ENCODE measurements at regions not wholly inside any gene's neighbourhood (a gene's known extent, or its start where the extent isn't known, plus 50 kb on each side); places are given as distances from the start of the nearest gene placed in this dataset.
"Not testable (repeated sequence)": the region's sequence is repeated elsewhere in the genome, so short reads cannot be mapped to it uniquely, and the experiment has no call there.

DNA sequence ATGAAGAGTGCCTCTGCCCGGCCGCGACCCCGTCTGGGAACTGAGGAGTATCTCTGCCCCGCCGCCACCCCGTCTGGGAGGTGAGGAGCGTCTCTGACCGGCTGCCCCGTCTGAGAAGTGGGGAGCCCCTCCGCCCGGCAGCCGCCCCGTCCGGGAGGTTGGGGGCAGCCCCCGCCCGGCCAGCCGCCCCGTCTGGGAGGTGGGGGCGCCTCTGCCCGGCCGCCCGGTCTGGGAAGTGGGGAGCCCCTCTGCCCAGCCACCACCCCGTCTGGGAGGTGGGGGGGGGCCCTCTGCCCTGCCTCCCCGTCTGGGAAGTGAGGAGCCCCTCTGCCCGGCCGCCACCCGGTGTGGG lies 1251.9 kb downstream of the BRINP3 start:
- DNase-seq (ENCODE audit: low spot score), result not testable (repeated sequence)

DNA sequence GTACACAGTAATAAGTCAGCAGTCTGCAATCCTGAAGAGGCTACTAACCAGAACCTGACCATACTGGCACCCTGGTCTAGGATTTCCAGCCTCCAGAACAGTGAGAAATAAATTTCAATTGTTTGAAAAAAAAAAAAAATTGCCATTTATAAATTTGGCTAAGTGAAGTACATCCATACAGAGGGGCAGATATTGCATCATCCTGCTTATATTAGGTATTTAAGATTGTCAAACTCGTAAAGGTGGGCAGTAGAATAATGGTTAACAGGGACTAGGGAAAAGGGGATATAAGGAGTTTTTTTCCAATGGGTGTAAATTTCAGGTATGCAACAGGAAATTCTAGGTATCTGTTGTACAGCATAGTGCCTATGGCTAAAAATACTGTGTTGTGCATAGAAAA lies 1250.9 kb downstream of the BRINP3 start:
- DNase-seq (ENCODE audit: low spot score), result no peak

DNA sequence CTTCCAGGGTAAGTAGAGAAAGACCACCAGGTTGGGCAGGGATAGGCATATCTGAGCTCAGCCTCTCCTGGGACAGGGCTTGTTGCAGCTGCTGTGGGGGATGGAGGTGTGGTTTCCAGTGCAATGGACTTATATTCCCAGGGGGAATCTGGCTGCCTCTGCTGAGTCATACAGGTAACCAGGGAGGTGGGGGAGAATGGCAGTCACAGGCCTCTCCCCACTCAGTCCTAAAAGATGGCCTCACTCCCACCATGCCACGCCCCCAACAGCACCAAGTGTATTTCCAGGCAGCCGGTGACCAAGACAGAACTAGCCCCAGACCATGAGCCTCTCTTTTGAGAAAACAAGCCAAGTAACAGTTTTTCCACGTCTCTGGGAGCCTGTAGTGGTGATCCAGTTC lies 1240.7 kb downstream of the BRINP3 start:
- no peak for DNase-seq (ENCODE audit: low spot score)

DNA sequence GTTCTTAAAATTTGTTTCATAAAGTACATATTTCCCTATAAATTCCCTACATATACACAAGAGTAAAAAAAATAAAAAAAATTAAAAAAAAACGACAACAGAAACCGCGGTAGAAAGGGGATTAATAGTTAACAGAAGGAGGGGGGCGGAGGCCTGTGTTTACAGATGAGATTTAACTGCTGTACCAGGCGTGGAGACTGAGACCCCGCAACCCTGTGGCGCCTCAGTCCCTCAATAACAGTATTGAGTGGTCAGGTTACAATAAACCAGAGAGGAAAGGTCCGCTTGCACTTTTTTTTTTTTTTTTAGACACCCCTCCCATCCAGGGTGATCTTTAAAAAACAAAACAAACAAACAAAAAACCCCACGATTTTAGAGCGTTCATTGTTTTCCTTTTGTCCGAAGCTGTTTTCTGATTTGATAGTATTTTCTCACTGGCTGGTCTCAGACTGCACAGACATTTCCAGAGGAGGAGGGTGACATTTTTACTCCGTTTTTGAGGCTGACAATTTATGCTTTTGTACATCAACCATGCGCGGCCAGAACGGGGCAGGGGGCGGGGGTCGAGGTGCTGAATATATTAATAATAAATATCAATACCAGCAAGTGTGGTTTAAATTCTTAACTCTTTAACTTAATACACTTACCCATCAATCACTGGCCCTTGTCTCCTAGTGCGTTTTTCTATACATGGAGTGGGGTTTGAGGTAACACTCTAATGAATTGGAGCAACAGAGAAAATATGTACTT lies 1223.9 kb downstream of the BRINP3 start:
- DNase-seq (ENCODE audit: low spot score), result no peak

DNA sequence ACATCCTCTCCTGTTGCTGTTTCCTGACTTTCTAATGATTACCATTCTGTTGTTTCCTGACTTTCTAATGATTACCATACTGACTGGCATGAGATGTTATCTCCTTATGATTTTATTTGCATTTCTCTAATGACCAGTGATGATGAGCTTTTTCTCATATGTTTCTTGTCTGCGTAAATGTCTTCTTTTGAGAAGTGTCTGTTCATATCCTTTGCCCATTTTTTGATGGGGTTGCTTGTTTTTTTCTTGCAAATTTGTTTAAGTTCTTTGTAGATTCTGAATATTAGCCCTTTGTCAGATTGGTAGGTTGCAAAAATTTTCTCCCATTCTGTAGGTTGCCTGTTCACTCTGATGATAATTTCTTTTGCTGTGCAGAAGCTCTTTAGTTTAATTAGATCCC lies 1216.5 kb downstream of the BRINP3 start:
- DNase-seq (ENCODE audit: low spot score), result not testable (repeated sequence)

DNA sequence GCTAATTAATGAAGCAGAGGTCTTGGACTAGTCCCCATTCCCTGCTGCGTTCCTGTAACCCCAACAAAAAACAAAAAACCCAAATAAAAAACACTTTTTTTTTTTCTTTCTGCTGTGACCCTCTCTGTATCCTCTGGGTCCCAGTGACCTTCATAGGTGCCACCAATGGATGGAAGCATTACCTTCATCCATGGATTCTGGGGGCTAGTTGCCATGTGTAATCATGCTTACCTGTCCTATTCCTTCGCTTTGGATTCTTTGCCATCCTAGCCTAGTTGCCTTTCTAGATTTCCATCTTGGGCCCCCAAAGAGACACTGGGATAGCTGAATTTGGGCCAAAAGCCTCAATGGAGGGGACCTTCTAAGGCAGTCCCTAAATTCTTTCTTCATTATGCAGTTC lies 1208.7 kb downstream of the BRINP3 start:
- no peak for DNase-seq (ENCODE audit: low spot score)

DNA sequence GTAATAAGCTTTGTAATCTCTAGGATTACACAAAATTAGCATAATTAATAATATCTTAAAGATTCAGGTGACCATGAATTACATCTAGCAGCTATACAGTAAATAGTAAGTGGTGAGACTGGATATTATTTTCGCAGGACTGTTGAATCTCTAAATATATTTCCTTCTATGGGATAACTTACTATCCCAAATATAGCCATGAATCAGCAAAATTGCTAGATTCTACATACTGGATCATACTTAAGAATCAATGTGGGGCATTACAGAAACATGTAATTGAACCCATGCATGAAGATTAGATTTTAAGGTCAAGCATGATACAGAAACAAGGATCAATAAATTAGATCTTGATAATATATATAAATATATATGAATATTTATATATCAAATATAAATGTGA lies 1203.4 kb downstream of the BRINP3 start:
- DNase-seq (ENCODE audit: low spot score), result no peak

DNA sequence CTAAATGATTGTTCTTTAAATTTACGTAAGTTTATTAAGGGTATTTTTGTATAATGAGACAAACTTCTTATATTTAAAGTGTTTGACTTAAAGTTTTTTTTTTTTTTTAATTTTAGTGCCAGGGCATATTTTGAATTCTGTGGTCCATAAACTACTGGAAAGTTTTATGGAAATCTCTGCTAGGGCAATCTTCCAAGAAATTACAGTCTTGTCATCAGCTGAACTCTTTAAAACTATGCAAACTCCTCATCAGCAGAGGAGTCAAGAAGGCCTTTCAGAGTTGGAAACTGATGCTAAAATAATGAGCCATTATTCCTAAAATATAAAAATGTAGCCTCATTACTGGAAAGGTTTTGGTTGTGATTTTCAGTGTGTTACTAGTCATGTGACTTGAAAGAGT lies 1201.9 kb downstream of the BRINP3 start:
- DNase-seq (ENCODE audit: low spot score), result no peak

DNA sequence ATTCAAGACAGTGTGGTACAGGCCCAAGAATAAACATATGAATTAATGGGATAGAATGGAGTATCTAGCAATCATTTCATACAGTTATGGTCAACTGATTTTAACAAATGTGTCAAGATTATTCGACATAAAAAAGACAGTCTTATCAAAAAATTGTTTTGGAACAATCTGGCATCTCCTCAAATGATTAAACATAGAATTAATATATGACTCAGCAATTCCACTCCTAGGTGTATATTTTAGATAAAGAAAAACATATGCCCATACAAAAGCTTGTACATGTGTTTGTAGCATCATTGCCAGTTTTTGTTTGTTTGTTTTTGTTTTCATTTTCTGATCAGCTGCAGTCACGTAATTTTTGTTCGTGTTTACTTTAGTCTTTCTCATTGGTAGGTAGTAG lies 1188.3 kb downstream of the BRINP3 start:
- DNase-seq (ENCODE audit: low spot score), result no peak

DNA sequence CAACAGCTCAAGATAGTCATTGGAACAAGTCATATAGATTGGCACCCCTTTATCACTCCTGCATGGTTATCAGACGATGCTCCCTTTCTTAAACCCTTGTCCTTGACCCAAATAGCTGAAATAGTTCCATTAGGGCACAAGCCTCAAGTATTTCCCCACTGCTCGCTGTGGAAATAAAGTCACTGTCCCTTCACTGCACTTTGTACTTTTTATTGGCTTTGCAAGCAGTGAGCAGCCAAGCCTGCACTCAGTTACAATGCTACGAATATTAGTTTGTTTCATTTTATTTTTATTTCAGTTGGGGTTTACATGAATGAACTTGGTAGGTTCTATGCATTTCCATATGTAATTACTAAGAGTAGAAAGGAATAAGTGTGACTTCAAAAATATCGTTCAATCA lies 1176.4 kb downstream of the BRINP3 start:
- no peak for DNase-seq (ENCODE audit: low spot score)

DNA sequence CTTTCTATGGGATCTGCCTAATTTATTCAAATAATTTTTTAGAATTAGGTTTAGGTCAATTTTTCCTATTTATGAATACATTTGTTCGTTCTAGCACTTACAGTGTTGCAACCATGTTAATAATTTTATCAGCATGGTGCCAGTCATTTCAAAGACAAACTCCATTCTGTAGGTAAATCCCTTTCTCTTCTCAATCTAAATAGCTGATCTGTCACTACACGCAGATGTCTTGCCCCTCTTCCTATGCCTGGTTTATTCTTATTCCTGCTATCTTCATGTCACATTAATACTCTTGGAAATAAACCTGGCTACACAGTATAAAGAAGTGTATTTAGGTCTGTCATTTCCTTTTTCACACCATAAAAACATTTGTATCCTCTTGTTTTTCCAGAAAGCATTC lies 1172.4 kb downstream of the BRINP3 start:
- no peak for DNase-seq (ENCODE audit: low spot score)

DNA sequence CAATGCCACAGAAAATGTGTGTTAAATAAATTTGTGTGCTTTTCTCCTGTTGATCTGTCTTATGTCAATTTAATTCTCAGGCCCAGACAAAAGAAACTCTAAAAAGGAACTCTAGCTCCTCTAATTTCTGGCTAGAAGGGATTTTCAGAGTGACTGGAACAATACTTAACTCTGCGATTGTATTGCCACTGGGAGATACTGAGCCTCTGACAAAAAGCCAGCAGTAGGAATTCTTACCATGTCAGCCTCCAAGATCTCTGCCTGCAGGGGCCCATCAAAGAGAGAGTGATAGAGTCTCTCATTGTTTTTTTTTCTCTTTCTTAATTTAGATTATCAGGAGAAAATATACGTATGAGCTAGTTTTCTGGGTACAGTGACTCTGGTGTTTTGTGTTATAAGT lies 1165.7 kb downstream of the BRINP3 start:
- no peak for DNase-seq (ENCODE audit: low spot score)

DNA sequence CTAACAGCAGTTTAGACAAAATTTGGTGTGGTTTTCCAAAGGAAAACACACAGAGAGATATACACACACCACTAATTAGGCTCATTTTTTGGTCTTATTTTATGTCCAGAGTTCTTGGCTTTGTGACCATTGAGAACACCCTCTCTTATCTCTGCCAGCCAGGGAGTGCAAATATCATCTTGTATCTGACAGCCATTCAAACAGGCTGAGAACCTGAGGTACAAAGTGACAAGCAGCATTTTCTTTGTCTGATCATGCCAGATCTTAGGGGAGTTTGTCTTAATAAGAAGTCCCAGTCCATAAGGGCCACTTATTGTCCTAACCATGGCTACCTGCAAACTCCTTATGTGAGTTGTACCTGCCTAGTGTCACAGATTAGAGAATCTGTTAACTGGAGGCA lies 1165.2 kb downstream of the BRINP3 start:
- DNase-seq (ENCODE audit: low spot score), result no peak

DNA sequence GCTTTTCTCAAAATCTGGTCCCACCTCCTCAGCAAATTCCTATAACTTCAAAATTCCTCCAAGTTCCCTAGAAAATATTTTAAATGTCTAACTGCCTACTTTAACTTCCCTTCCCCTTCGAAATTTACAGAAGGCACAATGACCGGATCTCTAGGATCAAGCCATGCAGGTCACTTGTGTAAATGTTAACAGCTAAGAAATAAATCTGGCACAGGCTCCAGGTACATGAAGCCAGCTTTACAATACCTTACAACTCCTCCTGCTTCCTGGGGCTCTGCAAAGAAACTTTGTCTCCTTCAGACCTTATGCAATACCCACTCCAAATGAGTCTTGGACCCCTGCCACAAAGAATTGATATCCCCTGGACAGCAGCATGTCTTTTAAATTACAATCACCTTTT lies 1164.2 kb downstream of the BRINP3 start:
- DNase-seq (ENCODE audit: low spot score), result no peak

DNA sequence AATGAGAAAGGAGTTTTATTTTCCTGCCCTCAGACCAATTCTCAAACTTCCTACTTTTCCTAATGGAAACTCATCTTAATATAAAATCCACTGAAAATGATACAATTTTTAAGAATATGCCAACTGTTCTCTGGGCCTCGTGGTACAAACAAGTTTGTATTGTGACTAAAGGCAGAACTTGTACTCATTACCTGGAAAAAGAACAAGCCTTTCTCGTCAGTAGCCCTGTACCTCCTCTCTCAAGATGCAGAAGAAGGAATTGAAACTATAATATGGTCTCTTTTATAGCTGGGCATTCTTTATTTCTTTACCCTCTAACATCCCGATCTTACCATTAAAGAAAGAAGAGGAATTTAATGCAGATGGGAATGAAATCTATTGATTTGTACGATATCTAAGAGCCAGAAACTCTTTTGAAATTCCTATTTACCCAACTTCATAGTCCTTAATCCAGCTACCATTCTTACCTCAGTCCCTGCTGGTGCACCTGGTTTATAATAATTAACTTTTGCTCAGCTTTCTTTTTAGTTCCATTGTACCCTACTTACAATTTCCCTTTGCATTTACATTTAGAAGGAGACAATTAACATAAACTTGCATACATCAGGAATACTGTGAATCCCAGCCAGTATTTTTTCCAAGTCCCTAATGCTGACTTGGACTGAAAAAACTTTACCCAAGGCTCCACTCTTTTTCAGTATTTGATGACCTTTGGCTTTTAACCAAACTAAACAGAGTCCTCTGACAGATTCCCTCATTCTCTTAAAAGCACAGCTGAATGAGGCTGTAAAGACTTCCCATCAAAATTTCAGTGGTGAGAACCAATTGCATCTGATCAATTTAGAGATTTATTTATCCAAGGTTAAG lies 1162.4 kb downstream of the BRINP3 start:
- no peak for DNase-seq (ENCODE audit: low spot score)

DNA sequence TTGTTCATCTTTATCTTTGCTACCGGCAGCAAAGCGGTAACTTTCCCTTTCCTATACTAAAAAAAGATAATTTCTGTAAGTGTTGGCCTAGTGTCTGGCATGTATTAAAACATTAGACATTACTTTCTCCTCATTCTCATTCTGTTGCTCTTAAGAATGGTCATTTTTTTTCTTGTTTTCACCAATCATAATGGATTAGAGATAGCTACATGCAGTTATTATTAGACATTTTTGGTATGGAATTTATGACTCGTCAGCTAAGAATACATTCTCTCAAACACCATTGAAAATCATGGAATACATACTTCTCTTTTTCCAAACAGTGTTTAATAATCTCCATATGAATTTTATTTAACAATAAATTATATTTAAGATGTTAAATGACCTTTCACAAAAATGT lies 1154.6 kb downstream of the BRINP3 start:
- DNase-seq (ENCODE audit: low spot score), result no peak

DNA sequence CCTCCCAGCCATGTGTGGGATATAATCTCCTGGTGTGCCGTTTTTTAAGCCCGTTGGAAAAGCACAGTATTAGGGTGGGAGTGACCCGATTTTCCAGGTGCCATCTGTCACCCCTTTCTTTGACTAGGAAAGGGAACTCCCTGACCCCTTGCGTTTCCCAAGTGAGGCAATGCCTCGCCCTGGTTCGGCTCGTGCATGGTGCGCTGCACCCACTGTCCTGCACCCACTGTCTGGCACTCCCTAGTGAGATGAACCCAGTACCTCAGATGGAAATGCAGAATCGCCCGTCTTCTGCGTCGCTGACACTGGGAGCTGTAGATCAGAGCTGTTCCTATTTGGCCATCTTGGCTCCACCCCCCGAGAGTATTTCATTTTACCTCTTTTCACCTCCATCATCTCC lies 1146.6 kb downstream of the BRINP3 start:
- not testable (repeated sequence) for DNase-seq (ENCODE audit: low spot score)

DNA sequence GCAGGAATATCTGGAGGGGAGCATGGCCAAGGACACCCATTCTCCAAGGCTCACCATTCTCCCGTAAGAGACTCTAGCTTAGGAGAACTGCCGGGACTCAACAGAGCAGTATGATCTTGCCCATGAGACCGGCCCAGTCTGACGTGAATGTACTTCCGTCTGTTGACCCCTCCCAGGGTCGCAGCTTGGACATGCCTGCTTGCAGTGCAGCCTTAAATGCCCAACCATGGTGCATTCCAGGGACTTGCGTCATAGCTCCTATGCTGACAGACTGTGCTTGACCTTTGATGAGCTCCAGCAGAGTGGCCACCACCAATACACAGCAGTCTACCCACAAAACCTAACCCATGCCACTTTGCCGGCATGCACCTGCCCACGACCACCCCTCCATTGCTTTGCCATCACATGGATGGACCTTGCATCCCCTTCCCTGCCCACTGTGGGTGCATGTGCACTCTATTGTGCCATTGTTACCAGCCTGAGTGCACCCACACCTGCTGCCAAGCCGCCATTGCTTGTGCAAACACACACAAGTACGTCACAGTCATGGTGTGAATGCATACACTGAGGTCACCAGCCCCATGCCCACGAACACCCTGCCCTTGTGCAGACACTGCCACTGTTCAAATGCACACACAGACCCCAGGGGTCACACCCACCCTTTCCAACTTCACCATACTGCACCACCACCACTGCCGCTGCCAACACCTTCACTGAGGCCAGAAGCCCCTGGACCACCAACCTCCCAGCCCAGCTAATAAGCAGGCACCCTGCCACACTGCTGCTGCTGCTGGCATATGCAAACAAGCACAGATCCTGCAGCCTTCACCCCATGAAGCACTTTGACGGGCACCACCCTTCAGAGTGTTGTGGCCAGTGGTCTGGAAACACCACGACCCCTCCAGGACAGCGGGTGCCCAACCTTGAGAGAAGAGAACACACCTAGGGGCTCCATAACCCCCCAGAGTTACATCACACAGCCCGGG lies 1141.3 kb downstream of the BRINP3 start:
- no peak for DNase-seq (ENCODE audit: low spot score)

DNA sequence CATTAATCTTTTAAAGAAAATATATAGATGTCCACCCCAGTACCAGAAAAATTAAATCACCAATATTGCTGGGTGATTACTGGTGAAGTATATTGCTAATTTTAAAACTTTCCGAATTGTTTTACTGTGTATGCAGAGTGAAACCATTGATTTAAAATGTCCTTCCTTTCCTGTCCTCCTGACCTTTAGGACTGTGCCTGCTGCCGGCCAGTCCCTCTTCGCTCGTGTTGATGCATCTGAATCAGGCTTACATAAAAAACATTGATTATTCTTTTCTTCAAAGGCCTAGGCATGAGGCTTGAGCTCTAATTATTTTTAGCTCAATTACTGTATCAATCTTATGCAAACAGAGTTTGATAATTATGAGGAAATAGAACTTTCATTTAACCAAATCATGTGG lies 1128.1 kb downstream of the BRINP3 start:
- DNase-seq (ENCODE audit: low spot score), result no peak

DNA sequence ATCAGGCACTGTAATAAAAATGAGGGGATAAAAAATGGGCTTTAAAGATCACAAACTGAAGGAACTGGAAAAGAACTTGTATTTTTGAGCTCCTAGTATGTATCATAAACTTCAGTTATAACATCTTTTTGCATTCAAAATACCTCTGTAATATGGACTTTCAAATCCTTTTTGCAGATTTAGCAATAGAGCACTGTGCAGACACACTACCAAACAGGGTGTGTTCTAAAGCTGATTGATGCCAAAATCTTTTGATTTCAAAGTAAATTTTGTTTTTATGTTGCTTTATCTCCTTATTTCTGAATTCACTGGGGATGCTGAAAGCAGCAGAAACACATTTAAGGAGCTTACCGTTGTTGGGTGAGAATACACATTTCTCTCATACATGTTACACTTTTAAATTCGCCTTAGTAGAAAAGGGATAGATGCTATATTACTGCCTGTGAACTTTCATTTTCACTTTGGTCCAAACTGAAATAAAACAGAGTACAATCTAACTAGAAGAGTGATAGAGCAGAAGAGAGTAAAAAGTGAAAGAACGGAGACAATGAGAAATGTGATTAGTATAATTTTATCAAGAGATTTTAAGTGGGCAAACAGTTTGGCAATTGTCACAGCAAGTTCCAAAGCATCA lies 1126.6 kb downstream of the BRINP3 start:
- no peak for DNase-seq (ENCODE audit: low spot score)

DNA sequence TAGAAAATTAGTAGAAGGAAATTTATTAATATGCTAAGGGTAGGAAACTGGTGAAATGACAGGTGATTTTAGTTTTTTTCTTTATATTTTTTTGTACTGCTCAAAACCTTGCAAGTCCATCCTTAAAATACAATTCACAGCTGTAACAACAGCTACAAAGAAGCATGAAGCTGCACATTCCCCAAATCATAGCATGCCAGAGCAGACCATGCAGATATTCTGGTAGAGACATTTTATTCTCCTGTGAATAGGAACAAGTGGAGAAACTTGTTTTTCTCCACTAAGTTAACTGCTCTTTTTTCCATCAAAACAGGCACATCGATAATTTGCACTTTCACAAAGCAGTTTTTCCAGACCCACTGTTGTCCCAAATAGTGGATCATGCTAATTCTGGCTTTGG lies 1125.7 kb downstream of the BRINP3 start:
- DNase-seq (ENCODE audit: low spot score), result no peak

DNA sequence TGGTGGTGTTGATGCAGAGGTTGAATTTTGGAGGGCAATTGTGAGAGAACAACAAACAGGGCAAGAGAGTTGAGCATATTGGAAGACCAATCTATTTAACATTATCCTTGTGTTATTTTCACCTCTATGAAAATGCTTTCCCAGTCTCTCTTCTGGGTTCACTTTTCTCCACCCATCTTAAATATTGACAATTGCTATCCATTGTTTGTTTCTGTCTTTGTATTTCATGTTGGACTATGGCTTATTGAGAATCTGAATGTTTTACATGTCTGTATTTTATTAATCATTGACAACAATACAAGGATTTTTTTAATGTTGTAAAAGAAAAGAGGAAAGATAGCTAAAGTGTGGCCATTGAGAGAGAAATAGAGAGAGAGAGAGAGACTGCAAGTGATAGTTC lies 1121.5 kb downstream of the BRINP3 start:
- no peak for DNase-seq (ENCODE audit: low spot score)
